Erythroblast (primary cell): ENCODE measurements at regions not wholly inside any gene's neighbourhood (a gene's known extent, or its start where the extent isn't known, plus 50 kb on each side); places are given as distances from the start of the nearest gene placed in this dataset.

Source experiments
- GATA1 ChIP-seq: IDR thresholded peaks from 2 replicates; pipeline ENCODE4 v1.6.1; 2011; ENCODE audit warnings: low read depth, mild to moderate bottlenecking, control low read depth, low read length, moderate library complexity
- POLR2A ChIP-seq: IDR thresholded peaks from 2 replicates; pipeline ENCODE4 v1.6.1; 2011; ENCODE audit warnings: mild to moderate bottlenecking, low read length

DNA sequence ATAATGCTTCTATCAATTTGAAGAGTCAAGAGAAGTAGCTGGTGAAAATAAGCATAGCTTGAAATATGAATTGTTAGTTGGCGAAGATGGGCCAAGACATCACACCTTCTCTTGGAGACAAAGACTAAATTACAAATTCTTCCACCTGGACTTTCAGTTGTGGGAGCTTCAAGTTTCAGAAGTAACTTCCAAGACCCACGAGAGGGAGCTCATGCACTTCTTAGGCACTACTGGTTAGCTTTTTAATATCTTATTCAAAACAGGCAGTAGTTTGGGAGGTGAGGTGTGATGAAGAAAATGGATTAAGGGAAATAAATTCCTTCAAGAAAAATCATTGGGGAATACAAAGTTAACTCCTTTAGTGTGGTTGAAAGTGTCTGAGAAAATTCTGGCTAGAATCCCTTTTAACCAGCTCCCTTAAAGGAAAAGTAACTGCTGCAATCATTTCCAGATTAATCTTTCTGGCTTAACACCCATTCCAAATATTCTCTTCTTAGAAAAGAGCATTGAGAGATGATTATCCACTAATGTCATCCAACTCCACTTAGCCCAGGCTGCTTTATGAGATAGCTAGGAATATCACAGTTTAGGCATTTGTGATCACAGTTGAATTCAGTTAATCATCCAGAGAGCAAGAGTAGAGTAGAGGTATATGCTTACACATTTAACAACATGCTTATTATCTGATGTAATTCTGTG lies 139.5 kb upstream of the DMRTA1 start:
- TF ChIP-seq POLR2A (no peak), GATA1 (no peak)
